Kidney glomerular epithelial cell (primary cell): ENCODE measurements at regions not wholly inside any gene's neighbourhood (a gene's known extent, or its start where the extent isn't known, plus 50 kb on each side); places are given as distances from the start of the nearest gene placed in this dataset.
"Not testable (repeated sequence)": the region's sequence is repeated elsewhere in the genome, so short reads cannot be mapped to it uniquely, and the experiment has no call there.

Source experiments
- DNase-seq: peaks from one replicate; lab custom pipeline; 2025; lab: John Stamatoyannopoulos, UW

GRCh38 chr7:76117306-76117991, 69.5 kb downstream of the MDH2 start:
- not testable (repeated sequence) for DNase-seq

GRCh38 chr7:76118253-76119036, 70.5 kb downstream of the MDH2 start:
- DNase-seq = not testable (repeated sequence)

GRCh38 chr7:76121044-76121443, 73.1 kb downstream of the MDH2 start:
- no peak for DNase-seq

- DNase-seq = no peak
These were observed 74.8 kb downstream of the MDH2 start for GRCh38 chr7:76122516-76123239.

GRCh38 chr7:76123316-76123715, 75.4 kb downstream of the MDH2 start:
- DNase-seq = no peak

- DNase-seq = no peak
These were observed 76.1 kb upstream of the SRRM3 start for GRCh38 chr7:76125560-76125959.

GRCh38 chr7:76126632-76127031, 75.1 kb upstream of the SRRM3 start:
- no peak for DNase-seq

- DNase-seq = peak; percentile 11
These were observed 72.3 kb upstream of the SRRM3 start for GRCh38 chr7:76129366-76129765.

GRCh38 chr7:76129836-76130235, 71.9 kb upstream of the SRRM3 start:
- no peak for DNase-seq

- DNase-seq = peak; percentile 29
These were observed 71.0 kb upstream of the SRRM3 start for GRCh38 chr7:76130661-76131060.

- DNase-seq = not testable (repeated sequence)
These were observed 69.8 kb upstream of the SRRM3 start for GRCh38 chr7:76131887-76132286.

GRCh38 chr7:76133164-76133775, 68.4 kb upstream of the SRRM3 start:
- DNase-seq = no peak

GRCh38 chr7:76133839-76134238, 67.9 kb upstream of the SRRM3 start:
- no peak for DNase-seq

GRCh38 chr7:76135263-76135662, 66.4 kb upstream of the SRRM3 start:
- DNase-seq = not testable (repeated sequence)

- not testable (repeated sequence) for DNase-seq
These were observed 63.0 kb upstream of the SRRM3 start for GRCh38 chr7:76138577-76139313.

- DNase-seq = no peak
These were observed 62.0 kb upstream of the SRRM3 start for GRCh38 chr7:76139670-76140069.

GRCh38 chr7:76140259-76140658, 61.4 kb upstream of the SRRM3 start:
- DNase-seq = not testable (repeated sequence)

GRCh38 chr7:76142861-76143260, 58.8 kb upstream of the SRRM3 start:
- no peak for DNase-seq

GRCh38 chr7:76144664-76145270, 56.9 kb upstream of the SRRM3 start:
- not testable (repeated sequence) for DNase-seq

GRCh38 chr7:76146374-76146773, 55.3 kb upstream of the SRRM3 start:
- DNase-seq = no peak

- DNase-seq = not testable (repeated sequence)
These were observed 52.7 kb upstream of the SRRM3 start for GRCh38 chr7:76148947-76149346.
